ENCODE measurements at regions not wholly inside any gene's neighbourhood (a gene's known extent, or its start where the extent isn't known, plus 50 kb on each side); places are given as distances from the start of the nearest gene placed in this dataset.
"Not testable (repeated sequence)": the region's sequence is repeated elsewhere in the genome, so short reads cannot be mapped to it uniquely, and the experiment has no call there.

- DNase-seq, result peak; percentile 58
Observed at GRCh38 chr12:23204933-23205778, 580.2 kb downstream of the ETNK1 start.

- no peak for DNase-seq
Observed at GRCh38 chr12:23209793-23210192, 584.8 kb downstream of the ETNK1 start.

- no peak for DNase-seq
Observed at GRCh38 chr12:23210573-23210972, 585.6 kb downstream of the ETNK1 start.

- no peak for DNase-seq
Observed at GRCh38 chr12:23211384-23212320, 586.7 kb downstream of the ETNK1 start.

DNA sequence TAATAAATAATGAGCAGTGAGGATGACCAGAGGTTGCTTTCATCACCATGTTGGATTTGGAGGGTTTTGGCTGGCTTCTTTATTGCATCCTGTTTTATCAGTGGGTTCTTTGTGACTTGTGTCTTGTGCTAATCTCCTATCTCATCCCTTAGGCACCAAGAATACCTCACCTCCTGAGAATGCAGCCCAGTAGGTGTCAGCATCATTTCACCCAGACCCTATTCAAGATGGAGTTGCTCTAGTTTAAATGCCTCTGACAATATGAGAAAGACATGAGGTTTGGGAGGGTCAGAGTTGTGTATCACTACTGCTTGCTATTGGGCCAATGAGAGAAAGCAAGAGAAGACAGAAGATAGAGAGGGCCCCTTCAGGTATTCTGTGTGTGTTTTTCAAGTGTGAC lies 592.2 kb downstream of the ETNK1 start:
- DNase-seq, result no peak

DNA sequence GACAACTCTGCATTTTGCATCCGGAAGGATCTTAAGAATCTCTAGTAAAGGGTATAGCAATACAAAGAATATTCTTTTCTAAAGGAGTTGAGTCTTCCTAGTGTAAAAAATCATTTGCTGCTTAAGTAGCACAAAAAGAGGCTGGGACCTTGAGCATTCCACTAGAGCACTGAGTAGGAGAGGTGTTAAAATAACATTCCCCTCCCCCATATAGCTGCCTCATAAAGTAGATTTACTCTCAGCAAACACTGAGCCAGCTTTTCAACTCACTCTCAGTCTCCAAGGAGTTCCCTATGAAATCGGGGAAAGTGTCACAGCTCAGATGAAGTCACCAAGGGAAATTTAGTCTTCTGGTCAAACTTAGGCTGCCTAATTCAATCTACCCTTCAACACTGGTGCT lies 592.7 kb downstream of the ETNK1 start:
- DNase-seq, result no peak

GRCh38 chr12:23221066-23221465 lies 596.1 kb downstream of the ETNK1 start:
- peak; percentile 26 for DNase-seq

DNA sequence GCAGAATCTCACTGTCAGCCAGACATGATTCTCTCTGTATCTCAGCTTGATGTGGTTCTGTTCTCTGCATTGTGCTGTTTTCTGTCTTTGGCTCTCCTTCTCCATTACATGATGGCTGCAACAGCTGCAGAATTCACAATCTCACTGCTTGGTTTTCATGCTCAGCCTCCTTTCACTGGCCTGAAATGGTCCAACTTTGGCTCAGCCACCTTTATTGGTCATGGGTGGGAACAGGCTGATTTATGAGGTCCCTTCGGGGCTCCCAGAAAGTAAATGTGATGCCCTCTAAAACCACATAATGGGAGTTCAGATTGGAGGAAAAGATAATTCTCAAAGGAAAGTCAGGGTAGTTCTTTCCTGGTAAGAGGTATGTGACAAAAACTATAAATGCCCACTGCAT lies 597.0 kb downstream of the ETNK1 start:
- DNase-seq, result no peak

DNA sequence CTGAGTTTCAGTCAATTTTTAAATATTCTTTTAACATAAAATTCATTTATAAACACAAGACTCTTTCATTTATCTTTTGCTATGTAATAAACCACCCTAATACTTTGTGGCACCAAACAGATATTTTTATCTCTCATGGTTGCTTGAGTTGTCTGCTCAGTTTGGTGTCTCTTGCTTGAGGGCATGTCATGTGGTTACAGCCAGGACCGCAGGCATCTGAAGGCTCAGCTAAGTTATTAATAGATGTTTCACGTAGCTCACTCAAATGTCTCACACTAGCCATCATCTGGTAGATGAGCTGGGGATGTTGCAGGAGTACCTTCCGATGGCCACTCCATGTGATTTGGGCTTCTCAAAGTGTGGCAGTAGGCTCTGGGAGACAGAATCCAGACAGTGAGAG lies 597.8 kb downstream of the ETNK1 start:
- no peak for DNase-seq

GRCh38 chr12:23228101-23228500 lies 603.1 kb downstream of the ETNK1 start:
- DNase-seq, result no peak

DNA sequence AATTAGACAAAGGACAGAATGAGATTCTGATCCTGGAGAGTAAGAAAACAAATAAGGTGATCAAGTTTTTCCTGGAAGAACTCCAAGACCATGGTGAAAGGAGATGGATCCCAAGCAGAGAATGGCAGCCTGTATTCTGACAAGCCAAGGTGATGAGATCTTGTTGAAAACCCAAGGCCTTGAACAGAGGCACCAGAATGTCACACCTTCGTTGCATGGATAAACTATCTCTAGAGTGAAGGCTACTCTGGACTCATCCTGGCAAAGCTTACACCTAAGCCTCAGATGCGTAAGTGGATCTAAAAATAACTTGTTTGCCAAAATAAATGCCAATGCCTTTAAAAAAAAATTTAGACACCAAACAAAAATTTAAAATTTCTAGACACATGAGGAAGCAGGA lies 605.9 kb downstream of the ETNK1 start:
- no peak for DNase-seq

DNA sequence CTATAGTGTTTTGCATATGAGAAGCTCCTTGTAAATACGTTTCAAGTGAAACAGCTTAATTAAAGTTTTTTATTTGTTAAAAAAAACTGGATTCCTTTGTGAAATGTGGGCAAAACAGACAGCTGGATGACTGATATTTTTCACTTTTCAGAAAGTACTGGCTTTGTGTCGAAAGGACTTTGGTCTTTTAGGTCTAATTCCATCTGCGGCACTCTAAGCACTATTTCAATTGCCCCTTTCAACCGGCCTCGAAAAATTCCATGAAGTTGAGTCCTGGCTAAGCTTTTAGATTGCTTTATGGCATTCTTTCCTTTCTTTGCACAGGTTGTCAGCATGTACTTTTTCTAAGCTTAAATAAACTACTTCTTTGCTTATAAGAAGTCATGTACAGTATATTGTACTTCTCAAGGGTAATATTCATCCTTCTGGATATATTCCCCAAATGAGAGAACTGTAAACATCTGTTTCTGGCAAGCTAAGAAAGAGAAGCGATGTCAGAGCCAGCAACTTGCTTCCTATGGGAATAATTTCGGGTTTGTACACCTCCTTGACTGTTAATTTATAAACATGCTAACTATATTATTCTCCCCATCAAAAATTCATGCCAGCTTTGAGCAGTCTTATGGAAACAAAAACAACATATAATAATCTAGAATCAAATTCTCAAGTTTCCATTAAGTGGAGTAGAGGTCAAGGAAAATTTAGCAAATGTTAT lies 611.3 kb downstream of the ETNK1 start:
- DNase-seq, result no peak

DNA sequence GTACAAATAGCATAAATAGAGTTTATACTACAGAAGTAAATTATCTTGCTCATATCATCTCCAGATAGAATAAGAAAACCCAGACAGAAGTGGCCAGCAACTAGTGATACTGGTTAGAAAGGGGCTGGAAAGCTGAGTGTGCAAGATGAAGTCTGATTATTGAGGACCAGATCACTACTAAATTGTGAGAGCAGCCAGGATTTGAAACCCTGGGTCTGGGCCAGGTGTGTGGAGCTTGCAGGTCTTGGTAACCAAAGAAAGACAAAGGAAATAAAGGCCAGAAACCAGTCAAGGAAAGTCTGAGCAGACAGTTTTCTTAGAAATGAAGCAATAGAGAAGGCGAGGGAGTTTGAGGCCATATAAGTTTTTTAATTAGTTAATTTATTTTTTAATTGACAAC lies 611.8 kb downstream of the ETNK1 start:
- DNase-seq, result no peak

DNA sequence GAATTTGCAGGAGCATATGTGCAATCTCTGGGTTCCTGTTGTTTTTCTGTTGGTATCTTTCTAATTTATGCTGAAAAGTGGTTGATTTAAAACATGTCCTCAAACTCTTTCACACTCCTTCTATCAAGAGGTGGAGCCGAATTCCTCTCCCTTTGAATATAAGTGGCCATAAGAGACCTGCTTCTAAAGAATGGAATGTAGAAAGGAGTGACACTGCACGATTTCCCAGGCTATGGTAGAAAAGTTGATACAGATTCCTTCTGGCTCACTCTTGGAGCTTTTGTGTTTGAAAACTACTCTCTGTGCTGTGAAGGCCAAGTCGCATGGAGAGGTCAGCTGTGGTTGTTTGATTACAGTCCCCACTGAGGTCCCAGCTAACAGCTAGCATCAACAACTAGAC lies 613.2 kb downstream of the ETNK1 start:
- DNase-seq, result no peak

GRCh38 chr12:23238957-23239356 lies 614.0 kb downstream of the ETNK1 start:
- DNase-seq, result no peak

GRCh38 chr12:23245186-23245585 lies 620.2 kb downstream of the ETNK1 start:
- DNase-seq, result no peak

DNA sequence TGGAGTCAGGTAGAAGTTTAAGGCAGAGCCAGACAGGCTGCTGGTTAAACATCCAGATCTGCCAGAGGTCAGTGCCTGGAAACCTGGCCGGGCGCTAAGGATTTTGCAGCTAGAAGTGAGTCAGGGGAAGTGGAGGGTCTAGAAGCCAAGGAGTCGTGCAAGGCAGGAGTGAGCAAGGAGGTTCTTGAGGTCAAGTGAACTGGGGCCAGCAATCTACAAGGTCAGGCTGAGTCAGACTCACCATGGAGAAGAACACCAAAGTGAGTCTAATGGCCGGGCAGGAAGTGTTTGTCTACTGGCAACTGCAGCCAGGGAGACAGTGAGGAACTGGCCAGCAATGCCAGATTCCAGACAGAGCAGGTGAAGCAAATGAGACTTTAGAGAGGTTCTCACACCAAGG lies 628.2 kb downstream of the ETNK1 start:
- DNase-seq, result no peak

- DNase-seq, result not testable (repeated sequence)
Observed at GRCh38 chr12:23253910-23254309, 628.9 kb downstream of the ETNK1 start.

GRCh38 chr12:23259558-23259957 lies 634.6 kb downstream of the ETNK1 start:
- no peak for DNase-seq

DNA sequence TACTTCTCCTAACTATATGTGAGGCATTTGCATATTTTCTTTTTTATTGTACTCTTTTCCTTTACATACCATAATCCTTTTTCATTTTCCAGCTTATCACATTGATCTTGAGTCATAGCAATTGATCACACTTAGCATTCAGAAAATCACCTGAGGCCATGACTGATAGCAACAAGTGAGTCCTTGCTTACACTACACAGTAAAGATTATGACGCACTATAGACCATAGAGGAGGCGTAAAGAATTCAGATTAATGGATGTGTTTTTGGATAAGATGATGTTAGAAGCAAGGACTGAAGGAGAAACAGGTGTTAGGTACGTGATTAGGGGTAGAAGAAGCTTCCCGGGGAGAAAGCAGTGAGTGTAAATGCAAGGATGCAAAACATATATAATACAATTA lies 637.7 kb downstream of the ETNK1 start:
- DNase-seq, result no peak

- no peak for DNase-seq
Observed at GRCh38 chr12:23277831-23278230, 652.9 kb downstream of the ETNK1 start.

- no peak for DNase-seq
Observed at GRCh38 chr12:23281295-23281694, 656.3 kb downstream of the ETNK1 start.

DNA sequence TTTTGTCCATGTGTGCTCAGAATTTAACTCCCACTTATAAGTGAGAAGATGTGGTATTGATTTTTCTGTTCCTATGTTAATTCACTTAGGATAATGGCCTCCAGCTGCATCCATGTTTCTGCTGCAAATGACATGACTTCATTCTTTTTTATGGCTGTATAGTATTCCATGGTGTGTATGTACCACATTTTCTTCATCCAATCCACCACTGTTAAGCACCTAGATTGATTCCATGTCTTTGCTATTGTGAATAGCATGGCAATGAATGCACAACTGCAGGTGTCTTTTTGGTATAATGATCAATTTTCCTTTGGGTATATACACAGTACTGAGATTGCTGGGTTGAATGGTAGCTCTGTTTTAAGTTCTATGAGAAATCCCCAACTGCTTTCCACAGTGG lies 657.7 kb downstream of the ETNK1 start:
- no peak for DNase-seq

All from NCI-H146 (cell line).